ENCODE measurements at regions not wholly inside any gene's neighbourhood (a gene's known extent, or its start where the extent isn't known, plus 50 kb on each side); places are given as distances from the start of the nearest gene placed in this dataset.

GRCh38 chr15:70204652-70205051 is 106.9 kb upstream of the TLE3 start:
- no peak for DNase-seq (ENCODE audit: low read depth, low spot score)

- no peak for DNase-seq (ENCODE audit: low read depth, low spot score)
These were observed 106.4 kb upstream of the TLE3 start for GRCh38 chr15:70203981-70204560.

GRCh38 chr15:70202756-70203155 is 105.0 kb upstream of the TLE3 start:
- DNase-seq (ENCODE audit: low read depth, low spot score): no peak

- DNase-seq (ENCODE audit: low read depth, low spot score): no peak
These were observed 103.7 kb upstream of the TLE3 start for GRCh38 chr15:70201425-70201775.

GRCh38 chr15:70200511-70201424 is 103.1 kb upstream of the TLE3 start:
- no peak for DNase-seq (ENCODE audit: low read depth, low spot score)

- no peak for DNase-seq (ENCODE audit: low read depth, low spot score)
These were observed 102.1 kb upstream of the TLE3 start for GRCh38 chr15:70199540-70200410.

- DNase-seq (ENCODE audit: low read depth, low spot score): no peak
These were observed 101.4 kb upstream of the TLE3 start for GRCh38 chr15:70199124-70199482.

GRCh38 chr15:70198441-70199123 is 100.9 kb upstream of the TLE3 start:
- DNase-seq (ENCODE audit: low read depth, low spot score): no peak

GRCh38 chr15:70197945-70198361 is 100.2 kb upstream of the TLE3 start:
- no peak for DNase-seq (ENCODE audit: low read depth, low spot score)

GRCh38 chr15:70197318-70197944 is 99.7 kb upstream of the TLE3 start:
- DNase-seq (ENCODE audit: low read depth, low spot score): no peak

- peak; percentile 88 for DNase-seq (ENCODE audit: low read depth, low spot score)
These were observed 98.9 kb upstream of the TLE3 start for GRCh38 chr15:70196372-70197316.

- DNase-seq (ENCODE audit: low read depth, low spot score): no peak
These were observed 98.0 kb upstream of the TLE3 start for GRCh38 chr15:70195587-70196305.

- no peak for DNase-seq (ENCODE audit: low read depth, low spot score)
These were observed 97.5 kb upstream of the TLE3 start for GRCh38 chr15:70195171-70195570.

GRCh38 chr15:70194266-70194665 is 96.5 kb upstream of the TLE3 start:
- no peak for DNase-seq (ENCODE audit: low read depth, low spot score)

GRCh38 chr15:70193734-70194133 is 96.0 kb upstream of the TLE3 start:
- no peak for DNase-seq (ENCODE audit: low read depth, low spot score)

GRCh38 chr15:70192490-70192889 is 94.8 kb upstream of the TLE3 start:
- DNase-seq (ENCODE audit: low read depth, low spot score): no peak

- no peak for DNase-seq (ENCODE audit: low read depth, low spot score)
These were observed 94.3 kb upstream of the TLE3 start for GRCh38 chr15:70192041-70192440.

GRCh38 chr15:70190965-70191364 is 93.2 kb upstream of the TLE3 start:
- DNase-seq (ENCODE audit: low read depth, low spot score): no peak

Measured in iPS DF 19.7 (cell line).